ENCODE measurements at regions not wholly inside any gene's neighbourhood (a gene's known extent, or its start where the extent isn't known, plus 50 kb on each side); places are given as distances from the start of the nearest gene placed in this dataset.

DNA sequence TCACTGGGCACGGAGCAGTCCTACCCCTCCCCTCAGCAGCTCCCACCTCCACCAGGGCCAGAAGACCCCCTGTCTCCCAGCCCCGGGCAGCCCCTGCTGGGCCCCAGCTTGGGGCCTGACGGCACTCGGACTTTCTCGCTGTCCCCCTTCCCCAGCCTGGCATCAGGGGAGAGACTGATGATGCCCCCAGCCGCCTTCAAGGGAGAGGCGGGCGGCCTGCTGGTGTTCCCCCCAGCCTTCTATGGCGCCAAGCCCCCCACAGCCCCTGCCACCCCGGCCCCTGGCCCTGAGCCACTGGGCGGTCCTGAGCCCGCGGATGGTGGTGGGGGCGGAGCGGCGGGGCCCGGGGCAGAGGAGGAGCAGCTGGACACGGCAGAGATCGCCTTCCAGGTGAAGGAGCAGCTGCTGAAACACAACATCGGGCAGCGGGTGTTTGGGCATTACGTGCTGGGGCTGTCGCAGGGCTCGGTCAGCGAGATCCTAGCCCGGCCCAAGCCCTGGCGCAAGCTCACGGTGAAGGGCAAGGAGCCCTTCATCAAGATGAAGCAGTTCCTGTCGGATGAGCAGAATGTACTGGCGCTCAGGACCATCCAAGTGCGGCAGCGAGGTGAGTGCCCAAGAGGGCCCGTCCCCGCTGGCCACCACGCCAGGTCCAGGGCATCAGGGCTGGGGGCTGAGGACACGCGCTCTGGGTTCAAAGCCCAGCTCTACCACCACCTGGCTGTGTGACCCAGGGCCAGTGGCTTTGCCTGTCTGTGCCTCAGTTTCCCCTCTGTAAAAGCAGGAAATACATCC is 58.6 kb downstream of the PHETA1 start:
- TF ChIP-seq, protein P1, sequence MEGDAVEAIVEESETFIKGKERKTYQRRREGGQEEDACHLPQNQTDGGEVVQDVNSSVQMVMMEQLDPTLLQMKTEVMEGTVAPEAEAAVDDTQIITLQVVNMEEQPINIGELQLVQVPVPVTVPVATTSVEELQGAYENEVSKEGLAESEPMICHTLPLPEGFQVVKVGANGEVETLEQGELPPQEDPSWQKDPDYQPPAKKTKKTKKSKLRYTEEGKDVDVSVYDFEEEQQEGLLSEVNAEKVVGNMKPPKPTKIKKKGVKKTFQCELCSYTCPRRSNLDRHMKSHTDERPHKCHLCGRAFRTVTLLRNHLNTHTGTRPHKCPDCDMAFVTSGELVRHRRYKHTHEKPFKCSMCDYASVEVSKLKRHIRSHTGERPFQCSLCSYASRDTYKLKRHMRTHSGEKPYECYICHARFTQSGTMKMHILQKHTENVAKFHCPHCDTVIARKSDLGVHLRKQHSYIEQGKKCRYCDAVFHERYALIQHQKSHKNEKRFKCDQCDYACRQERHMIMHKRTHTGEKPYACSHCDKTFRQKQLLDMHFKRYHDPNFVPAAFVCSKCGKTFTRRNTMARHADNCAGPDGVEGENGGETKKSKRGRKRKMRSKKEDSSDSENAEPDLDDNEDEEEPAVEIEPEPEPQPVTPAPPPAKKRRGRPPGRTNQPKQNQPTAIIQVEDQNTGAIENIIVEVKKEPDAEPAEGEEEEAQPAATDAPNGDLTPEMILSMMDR (IDR thresholded peaks at IDR 0.05; ENCODE audit: insufficient read depth, low read depth, low read length, missing control alignments): no peak
- DNase-seq (ENCODE audit: low read depth): no peak
- no peak overlapping the region for H3K4me3 ChIP-seq (ENCODE audit: low read length)

DNA sequence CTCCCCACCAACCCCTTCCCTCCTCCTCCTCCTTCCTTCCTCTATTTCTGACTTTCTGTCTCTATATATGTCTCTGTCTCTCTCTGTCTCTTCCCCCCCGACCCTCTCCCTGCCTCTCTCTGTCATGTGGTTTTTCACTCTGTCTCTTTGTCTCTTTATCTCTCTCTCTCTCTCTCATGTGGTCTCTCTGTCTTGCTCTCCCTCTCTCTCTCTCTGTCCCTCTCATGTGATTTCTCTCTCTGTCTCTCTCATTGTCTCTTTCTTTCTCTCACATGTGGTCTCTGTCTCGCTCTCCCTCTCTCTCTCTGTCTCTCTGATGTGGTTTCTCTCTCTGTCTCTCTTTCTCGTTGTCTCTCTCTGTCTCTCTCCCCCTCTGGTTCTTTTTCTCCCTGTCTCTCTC is 59.3 kb downstream of the PHETA1 start:
- no peak overlapping the region for H3K4me3 ChIP-seq (ENCODE audit: low read length)

DNA sequence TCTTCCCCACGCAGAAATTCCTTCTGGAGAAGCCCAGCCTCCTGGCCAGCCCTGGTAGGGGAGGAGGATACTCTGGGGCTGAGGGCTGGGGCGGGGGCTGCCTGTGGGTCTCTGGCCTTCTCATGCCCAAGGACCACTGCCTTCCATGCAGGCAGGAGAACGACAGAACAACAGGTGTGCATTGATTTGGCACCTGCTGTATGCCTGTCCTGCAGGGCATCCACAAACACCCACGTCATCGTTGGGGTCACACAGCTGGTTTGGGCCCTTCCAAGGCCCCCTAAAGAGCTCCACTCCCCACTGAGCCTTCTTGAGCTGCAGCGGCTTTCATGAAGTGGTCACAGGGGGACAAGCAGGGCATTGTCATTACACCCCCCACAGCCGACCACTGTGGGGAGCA is 60.4 kb downstream of the PHETA1 start:
- no peak for DNase-seq (ENCODE audit: low read depth)
- H3K4me3 ChIP-seq (ENCODE audit: low read length): no peak overlapping the region
- TF ChIP-seq, protein P1 (IDR thresholded peaks at IDR 0.05; ENCODE audit: insufficient read depth, low read depth, low read length, missing control alignments): no peak

More for the DNA sequence above, 59.3 kb downstream of the PHETA1 start:
- DNase-seq (ENCODE audit: low read depth): no peak
- TF ChIP-seq, protein P1 (IDR thresholded peaks at IDR 0.05; ENCODE audit: insufficient read depth, low read depth, low read length, missing control alignments): no peak

DNA sequence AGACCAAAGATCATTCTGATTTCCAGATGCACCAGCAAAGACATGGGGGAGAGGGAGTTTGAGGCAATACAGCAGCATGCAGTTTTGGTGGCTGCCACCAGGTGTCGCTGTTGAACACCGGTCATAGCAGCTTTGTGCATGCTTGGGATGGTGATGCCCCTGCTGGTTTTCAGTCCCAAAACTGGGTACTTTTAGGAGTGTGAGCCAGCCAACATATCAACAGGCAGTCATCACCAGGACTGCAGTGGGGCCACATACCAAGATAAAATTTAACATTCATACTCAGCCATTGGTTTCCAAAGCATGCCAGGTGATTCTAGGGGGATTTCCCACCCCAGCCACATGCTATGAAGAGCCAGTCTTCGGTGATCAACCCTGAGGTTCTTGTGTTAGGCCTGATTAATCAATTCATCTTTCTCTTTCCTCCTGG is 64.2 kb downstream of the PHETA1 start:
- TF ChIP-seq, protein P1 (IDR thresholded peaks at IDR 0.05; ENCODE audit: insufficient read depth, low read depth, low read length, missing control alignments): peak; percentile 80
- DNase-seq (ENCODE audit: low read depth): peak; percentile 11
- H3K4me3 ChIP-seq (ENCODE audit: low read length): no peak overlapping the region

DNA sequence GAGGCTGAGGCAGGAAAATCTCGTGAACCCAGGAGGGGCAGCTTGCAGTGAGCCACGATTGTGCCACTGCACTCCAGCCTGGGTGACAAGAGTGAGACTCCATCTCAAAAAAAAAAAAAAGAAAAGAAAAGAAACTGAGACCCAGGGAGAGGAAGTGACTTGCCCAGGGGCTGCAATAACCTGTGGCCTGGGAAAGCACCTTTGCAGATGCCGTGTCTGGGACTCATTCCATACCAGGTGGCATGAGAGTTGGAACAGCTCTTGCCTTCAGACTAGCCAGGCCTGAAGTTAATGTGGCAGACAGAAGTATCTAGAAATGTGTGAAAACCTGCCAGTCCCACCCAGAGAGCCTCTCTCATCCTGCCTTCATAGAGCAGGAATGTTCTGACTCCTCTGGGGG is 65.4 kb downstream of the PHETA1 start:
- TF ChIP-seq, protein P1 (IDR thresholded peaks at IDR 0.05; ENCODE audit: insufficient read depth, low read depth, low read length, missing control alignments): no peak

DNA sequence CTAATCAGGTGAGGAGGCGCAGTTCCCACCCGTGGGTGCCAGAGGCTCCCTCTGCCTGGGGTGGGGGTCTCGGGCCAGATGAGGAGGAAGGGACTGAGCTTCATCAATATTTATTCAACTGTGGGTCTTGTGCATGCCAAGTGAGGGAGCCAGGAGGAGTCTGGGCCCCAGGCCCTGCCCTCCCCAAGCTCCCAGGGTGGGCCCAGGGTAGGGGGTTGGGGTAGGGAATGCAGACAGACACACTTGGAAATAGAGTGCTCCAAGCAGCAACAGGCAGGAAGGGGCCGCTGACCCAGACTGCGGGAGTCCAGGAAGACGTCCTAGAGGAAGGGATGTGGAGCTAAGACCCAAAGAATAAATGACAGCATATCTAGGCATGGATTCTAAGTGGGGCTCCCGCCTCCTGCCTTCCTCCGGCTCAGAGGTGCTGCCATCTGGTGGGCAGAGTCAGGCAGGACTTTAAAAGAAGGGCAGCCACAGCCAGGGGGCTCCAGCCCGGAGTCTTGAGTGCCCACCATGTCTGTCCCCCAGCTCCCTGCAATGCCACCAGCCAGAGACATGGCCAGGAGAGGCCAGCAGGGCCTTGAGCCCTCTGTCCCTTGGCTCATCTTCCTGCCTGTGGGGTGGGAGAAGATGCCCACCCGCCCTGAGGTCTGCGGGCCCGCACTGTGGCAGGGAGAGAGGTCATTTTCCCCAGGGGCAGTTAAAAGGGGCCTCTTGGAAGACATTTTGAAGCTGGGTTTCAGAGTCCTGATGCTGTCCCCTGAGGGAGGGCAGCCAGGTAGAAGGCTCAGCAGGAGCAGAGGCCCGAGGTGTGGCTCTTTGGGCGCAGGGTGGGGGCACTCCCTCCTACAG is 70.1 kb downstream of the PHETA1 start:
- H3K4me3 ChIP-seq (ENCODE audit: low read length): no peak overlapping the region
- peak; percentile 56 for DNase-seq (ENCODE audit: low read depth)
- TF ChIP-seq, protein P1 (IDR thresholded peaks at IDR 0.05; ENCODE audit: insufficient read depth, low read depth, low read length, missing control alignments): peak; percentile 85

More for the DNA sequence above, 65.4 kb downstream of the PHETA1 start:
- no peak for DNase-seq (ENCODE audit: low read depth)
- no peak overlapping the region for H3K4me3 ChIP-seq (ENCODE audit: low read length)
